HG03469 (cell line): ENCODE measurements at regions not wholly inside any gene's neighbourhood (a gene's known extent, or its start where the extent isn't known, plus 50 kb on each side); places are given as distances from the start of the nearest gene placed in this dataset.

Experiments used
- ATAC-seq: cut with Tn5 transposase; IDR thresholded peaks from one replicate; pipeline ENCODE4 v1.9.1; 2021; ENCODE audit warnings: mild to moderate bottlenecking, moderate library complexity, moderate number of reproducible peaks; ENCODE audit not compliant: unreplicated experiment

DNA sequence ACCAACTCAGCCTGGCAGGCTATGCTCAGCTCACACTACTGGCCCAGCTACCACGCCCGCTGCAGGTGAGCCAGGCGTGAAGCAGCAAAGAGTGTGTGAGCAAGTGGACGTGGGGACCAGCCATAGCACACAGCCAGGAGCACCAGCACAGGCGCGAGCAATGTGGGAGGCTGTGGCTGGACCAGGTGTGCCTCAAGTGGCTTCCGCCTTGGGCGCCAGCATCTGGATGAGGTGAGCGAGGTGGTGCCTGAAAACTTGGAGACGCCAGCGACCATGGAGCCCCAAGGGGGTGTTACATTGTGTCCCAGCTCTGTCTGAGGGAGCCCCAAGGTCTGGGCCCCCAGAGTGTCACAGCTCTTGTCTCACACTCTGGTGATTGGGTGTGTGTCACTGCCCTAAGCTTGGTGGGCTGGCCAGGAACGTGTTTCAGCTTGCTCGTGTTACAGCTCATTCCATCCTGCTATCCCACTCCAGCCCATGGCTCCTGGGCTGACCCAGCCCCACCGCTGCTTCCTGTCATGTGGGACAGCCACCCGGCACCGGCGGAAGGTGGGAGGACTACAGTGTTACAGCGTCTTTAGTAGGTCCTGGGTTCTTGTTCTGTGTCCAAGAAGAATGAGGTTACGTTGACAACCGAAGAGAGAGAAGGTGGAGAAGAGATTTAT lies 508.0 kb upstream of the MMS22L start:
- no peak for ATAC-seq

DNA sequence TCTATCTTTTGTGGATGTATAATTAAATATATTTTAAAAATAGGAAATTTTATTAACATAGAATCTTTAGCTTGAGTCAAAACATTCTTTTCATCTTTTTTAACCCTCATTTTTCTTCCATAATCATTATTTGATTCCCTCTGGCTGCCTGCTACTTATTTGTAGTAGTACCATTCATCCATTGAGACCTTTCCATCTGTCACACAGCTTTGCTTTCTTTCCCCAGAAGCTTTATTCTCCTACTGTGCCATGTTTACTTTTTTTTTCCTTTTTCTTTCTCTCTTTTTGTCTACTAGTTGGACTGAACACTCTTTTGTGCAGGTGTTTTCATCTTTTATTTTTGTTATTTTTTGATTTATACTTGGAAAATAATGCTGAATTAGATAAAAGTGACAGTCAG lies 522.6 kb upstream of the MMS22L start:
- ATAC-seq = no peak

DNA sequence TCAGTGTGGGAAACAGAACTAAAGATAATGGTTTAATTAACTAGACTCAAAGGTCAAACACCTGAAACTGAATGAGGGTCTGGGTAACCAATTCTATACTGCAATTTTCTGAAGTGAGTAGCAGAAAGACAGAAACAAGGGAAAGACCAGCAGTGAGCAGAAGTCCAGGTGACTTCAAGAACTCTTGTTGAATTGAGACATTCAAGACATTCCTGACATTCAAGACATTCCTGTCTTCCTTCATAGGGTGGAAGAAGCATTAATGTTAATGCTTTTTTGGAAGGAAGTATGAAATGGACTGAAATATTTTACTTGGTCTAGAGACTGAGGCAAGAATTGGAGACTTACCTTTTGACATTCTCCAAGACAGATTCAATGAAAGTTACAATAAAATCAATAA lies 529.9 kb upstream of the MMS22L start:
- ATAC-seq = no peak

DNA sequence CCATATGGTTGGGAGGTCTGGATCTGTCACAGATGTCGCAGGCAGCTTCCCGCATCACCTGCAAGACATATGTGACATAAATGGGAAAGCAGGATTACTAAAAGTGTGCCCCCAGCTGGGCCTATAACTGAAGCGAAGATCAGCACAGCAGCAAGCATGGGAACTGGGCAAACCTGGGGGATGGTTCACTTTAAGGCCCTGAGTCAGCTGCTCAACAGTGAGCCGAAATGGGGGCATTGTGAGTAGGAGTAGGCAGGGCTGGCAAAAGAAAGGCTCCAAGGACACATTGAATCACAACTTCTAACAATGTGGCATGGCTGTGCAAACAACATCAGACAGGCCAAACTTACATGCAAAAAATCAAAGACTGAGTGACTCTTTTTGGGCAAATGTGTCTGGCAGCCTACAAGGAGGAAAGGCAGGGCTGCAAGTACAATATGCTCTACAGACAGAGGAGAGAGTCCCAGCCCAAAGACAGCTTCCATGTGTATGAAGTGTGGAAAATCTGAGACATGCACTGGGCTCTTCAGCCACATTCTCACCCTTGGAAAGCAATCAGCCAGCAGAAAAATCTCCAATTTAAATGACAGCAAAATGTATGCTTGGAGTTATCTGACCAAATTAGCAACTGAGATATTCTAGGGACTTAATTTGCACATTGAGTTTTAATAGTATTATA lies 531.0 kb upstream of the MMS22L start:
- no peak for ATAC-seq

DNA sequence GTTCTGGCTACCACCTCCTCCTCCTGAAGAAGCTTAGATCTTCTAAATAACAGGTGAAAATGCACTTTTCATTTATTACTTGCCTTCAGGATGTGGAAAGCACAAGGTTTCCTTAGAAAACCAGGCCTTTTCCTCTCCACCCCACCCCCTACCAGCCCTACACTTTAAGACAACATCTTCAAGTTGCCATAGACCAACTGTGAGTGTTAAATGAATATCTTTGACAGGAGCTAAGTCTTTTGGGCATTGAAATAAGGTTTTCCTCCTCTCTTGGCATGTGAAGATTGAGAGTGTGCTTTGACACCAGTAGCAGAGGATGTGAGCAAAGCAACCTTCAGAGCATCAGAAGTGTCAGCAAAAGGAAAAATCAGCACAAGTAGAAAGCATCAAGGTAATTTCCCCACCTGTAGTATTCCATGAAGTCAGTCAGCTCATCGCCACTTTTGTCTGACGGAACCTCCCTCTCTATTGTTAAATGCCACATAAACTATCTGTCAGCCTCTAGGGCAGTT lies 532.3 kb upstream of the MMS22L start:
- no peak for ATAC-seq

DNA sequence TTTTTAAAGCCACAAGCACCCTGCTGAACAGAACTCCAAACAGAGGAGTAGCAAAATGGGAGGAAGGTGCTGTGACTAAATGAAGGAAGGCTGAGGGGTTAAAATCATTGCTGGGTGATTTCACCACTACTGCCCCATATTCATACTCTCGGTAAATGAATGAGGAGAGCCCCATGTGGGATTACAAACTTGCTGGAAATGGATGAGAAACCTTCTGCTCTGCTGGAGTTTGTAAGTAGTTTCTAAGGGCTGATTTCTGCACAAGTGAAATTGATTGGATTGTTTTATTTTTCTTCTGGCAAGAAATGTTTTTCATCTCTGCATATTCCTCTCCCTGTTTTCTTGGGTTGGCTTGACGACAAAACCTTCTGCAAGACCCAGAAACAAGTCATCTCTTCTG lies 533.5 kb upstream of the MMS22L start:
- ATAC-seq = no peak

DNA sequence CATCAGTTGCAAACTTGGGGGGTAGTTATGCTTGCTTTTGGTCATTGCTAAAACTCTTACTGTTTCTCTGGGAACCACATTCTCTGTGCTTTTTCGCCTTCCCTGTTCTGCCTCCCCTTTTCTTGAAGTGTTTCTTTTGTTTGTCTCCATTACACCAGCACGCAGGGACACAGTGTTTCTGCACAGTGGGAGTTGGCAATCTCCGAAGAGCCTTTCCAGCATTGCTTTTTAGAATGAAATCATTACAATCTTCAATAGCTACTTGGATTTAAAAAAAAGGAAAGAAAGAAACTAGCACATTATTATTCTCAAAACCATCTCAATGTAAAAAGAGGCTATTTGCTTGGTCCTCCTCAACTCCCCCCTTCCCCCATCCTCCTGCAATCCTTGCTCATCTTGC lies 536.7 kb upstream of the MMS22L start:
- no peak for ATAC-seq

DNA sequence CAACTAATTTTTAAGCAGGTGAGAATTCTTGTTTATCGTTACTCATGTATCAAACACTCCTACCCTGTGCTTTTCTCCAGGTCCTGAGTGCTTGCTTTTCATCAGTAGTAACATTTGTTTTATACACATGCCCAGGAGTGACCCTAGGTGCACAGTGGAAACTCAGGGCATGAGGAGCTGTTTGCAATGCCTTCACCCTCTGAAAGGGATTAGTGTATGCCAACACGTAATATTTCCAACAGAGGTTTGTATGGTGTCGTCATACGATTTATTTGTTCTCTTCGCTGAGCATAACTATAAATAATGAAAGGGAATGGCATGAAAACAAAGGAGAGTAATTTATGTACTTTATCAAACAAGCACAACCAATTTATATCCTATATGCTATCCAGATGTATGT lies 537.4 kb upstream of the MMS22L start:
- no peak for ATAC-seq

DNA sequence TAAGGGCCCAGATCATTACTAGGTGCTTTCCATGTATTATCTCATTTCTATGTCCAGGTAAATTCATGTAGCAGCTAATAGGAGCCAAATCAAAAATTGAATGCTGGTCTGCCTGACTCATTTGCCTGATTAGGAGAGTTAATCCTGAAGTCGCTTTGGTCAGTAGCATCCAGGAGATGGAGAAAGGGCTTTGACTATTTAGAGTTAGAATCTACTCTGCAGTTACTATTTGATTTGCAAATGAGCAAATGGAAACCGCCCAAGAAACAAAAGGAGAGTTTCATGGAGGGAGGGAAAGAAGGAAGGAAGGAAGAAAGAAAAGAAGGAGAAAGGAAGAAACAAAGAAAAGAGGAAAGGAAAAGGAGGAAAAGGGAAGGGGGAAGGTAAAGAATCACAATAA lies 539.6 kb upstream of the MMS22L start:
- ATAC-seq = no peak

DNA sequence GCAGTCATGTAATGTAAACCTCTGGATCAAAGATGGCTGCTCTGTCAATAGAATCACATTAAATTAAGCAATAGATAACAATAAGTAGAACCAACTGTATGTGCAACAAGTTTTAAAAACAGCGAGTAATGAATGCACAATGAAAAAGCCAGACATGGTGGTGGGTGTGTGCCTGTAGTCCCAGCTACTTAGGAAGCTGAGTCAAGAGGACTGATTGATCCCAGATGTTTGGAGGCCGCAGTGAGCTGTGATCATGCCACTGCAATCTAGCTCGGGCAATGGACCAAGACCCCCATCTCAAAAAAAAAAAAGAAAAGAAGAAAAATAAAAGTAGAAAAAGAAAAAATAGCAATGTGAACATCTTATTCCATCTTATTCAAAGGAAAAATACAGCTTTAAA lies 558.7 kb upstream of the MMS22L start:
- no peak for ATAC-seq

DNA sequence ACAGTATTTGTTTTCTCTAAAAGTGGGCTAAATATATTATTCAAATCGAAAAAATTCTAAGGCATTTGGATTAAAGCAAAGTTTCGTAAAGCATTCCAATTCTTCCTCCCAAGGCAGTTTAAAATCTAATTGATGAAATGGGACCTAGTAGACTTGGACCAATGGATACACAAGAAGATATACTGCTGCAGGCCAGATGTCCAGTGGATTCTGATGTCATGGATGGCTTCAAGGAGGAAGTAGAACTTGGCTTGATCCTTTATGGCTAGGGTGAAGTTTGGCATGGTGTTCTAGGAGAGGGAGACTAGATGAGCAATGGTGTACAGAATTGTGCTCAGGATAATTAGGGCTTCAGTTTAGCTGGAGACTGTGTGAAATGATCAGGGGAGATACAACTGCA lies 559.5 kb upstream of the MMS22L start:
- no peak for ATAC-seq

DNA sequence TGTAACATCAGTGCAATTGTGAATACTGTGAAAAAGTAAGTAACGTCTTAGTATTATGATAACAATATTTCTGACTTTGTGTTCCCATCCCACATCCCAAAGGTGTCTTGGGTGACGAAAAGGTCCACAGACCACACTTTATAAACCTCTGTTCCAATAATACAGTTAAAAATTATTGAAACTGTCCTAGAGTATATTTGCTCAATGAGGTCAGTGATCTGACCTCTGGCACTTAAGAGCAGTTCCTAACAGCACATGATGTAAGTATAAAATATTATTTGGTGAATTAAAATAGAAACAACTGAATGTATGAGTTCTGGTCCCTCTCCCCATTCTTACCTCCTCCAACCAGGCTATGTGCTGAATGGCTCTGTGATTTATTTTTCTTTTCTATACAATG lies 566.4 kb upstream of the MMS22L start:
- no peak for ATAC-seq

DNA sequence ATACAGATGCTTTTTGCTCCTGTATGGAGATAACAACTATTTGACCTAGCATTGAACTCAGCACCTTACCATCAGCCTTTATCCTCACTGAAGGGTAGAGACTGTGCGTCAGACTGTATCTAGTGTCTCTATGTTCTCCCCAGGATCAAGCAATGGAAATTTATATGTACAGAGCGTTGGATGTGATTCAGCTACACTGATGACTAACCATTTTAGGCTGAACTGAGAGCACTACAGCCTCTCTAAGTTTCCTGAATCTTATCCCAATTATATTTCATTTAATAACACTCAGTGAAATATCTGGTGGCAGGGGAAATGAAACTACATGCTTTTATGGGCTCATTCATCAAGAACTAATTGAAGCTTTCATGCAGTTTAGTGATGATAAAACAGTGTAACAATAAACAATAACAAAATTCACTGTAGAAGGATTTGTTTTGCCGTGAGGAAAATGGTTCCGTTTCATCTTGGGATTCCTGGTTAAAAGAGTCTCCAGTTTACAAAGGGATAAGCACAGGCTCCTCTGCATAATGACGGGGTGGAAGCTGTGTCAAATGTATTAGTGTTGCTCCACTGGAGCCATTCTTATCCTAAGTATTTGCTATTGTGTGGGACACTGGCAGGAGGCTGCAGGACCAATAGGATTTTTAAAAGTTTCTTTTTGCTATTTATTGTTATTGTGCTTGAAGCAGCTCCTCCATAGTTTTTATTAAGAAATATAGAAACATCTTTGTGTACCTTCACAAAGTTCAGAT lies 567.6 kb upstream of the MMS22L start:
- ATAC-seq = no peak

DNA sequence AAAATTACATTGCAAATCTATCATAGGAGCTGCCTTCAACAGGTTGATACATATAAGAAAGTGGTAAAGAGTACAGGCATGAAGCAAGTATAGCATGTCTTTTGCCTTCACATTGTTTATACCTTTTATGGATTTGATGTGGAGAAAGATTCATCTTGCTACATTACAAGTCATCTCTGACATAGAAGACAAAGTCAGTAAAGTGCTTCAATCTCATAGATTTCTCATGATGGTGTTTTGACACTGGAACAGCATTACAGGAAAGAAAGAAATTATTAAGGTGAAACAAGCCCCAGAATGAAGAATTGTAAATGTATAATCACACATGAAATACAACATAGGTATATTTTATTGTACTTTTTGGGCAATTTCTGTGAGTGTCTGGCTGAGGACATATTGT lies 580.7 kb upstream of the MMS22L start:
- no peak for ATAC-seq

DNA sequence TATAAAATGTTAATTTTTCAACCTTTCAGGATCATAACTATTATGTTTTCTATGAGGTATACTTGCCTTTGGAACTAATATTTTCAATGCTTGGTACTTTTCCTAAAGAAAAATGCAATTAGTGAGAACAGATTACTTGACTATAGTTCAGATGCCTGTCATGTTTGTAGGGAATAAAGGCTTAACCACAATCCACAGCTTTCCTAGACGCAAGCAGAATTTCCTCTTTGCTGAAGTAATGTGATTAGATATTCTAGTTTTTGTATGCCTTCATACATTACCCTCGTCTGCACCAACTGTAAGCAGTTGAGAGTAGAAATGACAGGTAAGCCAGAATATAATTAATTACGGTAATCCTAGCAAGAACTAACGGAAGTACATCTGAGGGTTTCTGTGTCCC lies 581.4 kb upstream of the MMS22L start:
- ATAC-seq = no peak

DNA sequence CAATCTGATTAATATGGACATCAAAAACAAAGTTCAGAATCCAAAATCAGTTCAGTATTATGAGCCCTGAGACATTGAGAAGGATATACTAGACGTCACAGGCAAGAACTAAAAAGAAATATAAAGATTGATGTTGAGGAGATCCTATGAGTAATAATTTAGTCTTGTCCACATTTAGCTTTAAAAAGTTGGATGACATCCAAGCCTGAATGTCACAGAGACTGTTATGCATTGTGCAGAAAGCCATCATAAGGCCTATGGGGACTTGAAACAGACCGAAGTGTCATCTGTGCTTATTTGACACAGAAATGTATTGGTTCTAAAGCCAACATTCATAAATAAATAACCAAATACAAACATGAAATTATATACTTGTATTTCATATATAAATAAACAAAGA lies 581.8 kb upstream of the MMS22L start:
- no peak for ATAC-seq

DNA sequence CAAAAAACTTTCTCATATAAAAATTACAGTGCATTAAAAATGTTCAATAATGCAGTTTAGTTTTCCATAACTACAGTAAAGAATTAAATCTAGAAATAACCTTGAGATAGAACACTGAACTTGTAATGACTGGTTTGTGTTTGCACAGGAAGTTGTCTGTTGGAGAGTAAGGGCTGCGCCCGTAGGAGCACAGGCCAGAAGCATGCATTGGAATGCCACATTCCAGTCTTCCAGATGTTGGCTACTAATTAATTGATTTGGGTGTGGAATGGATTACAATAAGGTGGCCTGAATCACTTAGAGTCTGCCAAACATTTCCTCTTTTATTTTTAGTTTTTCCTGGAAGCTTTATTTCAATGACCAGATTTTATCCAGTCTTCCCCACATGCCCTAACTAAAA lies 582.6 kb upstream of the MMS22L start:
- no peak for ATAC-seq

DNA sequence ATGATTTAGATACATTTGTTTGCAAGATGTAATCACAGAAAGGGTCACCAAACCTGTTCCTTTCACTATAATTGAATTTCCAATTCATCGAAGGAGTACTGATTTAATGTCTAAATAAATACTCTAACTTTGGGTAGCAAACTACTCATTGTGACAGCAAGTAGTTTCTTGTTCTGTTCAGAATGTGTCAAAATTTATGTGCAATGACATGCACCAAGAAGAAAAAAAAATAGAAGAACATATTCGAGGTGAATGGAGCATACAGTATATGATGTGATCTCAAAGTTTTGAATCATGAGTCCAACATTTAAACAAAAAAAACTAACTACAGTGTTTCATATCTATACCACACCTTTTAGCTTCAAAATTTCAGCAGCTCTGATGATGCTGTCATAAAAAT lies 583.6 kb upstream of the MMS22L start:
- ATAC-seq = no peak

DNA sequence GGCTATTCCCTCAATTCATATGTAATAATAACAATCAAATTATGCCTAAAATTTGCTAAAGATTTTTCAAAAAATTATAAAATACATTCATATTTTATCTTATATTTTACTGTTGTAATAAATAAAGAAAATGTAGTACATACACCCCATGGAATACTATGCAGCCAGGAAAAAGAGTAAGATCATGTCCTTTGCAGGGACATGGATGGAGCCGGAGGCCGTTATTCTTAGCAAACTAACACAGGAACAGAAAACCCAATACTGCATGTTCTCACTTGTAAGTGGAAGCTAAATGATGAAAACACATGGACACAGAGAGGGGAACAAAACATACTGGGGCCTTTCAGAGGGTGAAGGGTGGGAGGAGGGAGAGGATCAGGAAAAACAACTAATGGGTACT lies 584.2 kb upstream of the MMS22L start:
- no peak for ATAC-seq

DNA sequence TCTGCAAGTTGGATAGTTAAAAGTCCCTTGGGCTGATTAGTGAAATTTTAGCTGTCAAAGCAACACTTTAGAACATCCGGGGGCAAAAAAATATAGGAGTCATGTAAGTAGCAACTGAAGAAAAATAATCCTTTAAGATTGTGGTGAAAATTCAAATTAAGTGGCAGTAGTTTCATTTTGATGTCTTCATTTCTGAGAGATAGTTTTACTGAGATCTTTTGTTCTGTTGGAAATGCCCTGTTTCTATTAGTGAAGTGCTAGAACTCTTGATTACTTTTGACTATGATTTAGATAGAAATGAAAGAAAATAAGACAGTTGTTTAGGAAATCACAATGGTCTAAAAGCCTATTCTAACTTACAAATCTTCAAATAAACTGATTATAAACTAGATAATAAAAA lies 587.3 kb upstream of the MMS22L start:
- no peak for ATAC-seq

DNA sequence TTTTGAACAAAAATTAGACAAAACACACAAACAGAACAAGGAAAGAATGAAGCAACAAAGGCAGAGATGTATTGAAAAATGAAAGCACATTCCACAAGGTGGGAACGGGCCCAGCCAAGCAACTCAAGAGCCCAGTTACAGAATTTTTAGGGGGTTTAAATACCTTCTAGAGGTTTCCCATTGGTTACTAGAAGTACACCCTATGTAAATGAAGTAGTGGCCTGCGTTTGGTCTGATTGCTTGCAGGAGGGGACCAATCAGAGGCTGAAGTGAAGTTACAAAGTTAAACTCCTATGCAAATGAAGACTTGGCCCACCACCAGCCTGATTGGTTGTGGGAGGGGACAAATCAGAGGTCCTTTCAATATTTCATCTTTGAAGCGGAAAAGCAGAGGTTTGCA lies 593.7 kb upstream of the MMS22L start:
- ATAC-seq = no peak

DNA sequence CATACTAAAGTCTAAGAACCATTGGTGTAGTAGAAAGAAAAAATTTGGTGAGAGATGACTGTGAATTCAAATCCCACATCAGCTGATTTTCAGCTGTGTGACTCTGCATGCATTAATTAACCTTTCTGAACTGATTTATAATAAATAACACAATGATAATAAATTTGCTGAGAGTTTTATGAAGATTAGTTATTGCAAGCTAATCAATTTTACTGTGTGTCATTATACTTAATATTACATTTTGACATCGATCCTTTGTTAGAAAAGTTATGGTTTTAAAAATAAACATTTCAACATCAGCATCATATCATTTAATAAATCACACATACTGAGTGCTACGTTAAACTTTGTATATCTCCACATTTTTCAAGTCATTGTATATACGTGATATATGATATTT lies 599.7 kb upstream of the MMS22L start:
- no peak for ATAC-seq
